HG02981 (cell line): ENCODE measurements at regions not wholly inside any gene's neighbourhood (a gene's known extent, or its start where the extent isn't known, plus 50 kb on each side); places are given as distances from the start of the nearest gene placed in this dataset.

ENCODE experiments used
- ATAC-seq: cut with Tn5 transposase; IDR thresholded peaks from one replicate; pipeline ENCODE4 v1.9.1; 2021; ENCODE audit warnings: mild to moderate bottlenecking, moderate library complexity; ENCODE audit not compliant: unreplicated experiment

DNA sequence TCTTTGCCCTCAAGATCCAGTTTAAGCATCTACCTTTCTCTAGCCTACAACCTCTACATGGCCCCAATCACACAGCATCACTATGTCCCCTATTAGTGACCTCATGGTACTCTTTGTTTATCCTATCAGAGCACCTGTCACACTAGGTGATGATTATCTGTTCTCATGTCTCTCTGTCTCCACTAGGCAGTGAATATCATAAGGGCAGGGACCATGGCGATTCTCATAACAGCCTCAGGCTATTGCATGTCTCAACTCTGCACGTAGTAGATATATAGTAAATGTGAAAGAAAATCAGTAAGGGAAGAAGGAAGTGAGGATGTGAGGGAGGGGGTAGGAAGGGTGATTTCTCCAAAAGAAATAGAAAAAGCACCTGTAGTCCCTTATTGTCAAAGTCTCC is 311.0 kb downstream of the NSG2 start:
- no peak for ATAC-seq

GRCh38 chr5:174358276-174358675 is 312.8 kb downstream of the NSG2 start:
- ATAC-seq: no peak

GRCh38 chr5:174359071-174359470 is 313.6 kb downstream of the NSG2 start:
- ATAC-seq: no peak

DNA sequence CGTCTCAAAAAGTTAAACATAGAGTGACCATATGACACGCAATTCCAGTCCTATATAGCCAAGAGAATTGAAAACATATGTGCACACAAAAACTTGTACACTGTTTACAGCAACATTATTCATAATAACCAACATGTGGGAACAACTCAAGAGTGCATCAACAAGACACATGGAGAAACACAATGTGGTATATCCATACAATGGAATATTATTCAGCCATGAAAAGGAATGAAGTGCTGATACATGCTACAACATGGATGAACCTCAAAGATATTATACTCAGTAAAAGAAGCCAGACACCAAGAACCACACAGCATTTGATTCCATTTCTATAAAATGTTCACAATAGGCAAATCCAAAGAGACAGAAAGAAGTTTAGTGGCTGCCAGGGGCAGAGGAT is 317.0 kb downstream of the NSG2 start:
- no peak for ATAC-seq

DNA sequence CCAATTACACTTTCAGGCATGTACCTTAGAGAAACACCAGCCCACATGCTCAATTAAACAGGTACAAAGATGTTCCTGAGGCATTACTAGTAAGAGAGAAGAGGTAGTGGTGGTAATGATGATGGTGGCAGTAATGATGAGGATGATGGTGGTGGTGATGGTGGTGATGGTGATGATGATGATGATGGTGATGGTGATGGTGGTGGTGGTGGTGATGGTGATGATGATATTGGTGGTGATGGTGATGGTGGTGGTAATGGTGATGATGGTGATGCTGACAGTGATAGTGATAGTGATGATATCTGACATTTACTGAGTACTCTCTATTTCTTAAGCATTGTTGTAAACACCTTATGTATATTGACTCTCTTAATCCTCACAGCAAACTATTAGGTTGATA is 318.4 kb downstream of the NSG2 start:
- ATAC-seq: no peak

DNA sequence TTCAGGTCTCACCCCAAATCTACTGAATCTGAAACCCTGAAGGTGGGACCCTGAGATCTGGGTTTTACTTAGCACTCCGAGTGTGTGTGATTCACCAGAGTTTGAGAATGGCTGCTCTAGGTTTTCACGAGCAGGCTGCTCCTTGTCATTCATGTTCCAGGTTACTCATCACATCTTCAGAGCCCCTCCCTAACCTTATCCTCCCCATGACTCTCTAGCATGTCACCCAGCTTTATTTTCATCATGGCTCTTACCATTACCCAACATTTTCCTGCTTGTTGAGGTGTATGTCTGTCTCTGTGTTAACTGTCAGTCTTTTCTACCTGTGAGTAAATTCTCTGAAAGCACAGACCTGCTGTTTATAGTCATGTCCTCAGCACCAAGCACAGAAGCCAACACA is 319.2 kb downstream of the NSG2 start:
- no peak for ATAC-seq

DNA sequence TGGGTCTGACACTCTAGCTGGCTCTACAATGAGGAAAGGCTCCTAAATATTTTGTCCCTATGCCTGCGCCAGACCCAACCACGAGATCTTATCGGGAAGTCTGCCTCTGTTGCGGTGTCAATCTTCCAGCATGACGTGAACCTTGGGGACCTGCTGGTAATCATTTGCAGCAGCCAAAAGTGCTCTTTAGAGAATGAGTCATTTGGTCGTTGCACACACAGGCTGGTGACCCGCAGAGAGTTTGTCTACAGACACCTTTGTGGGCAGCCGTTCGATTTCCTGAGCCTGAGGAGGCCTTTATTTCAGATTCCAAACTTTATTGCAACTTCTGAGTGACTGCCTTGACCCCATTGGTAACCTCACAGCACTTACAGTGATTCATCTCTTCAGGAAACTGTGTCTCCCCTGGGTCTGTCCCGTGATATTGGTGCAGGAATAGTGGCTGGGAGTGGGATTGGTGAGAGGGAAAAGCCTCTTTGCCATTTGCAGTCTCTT is 326.1 kb downstream of the NSG2 start:
- no peak for ATAC-seq

- no peak for ATAC-seq
Observed at GRCh38 chr5:174374206-174374605, 328.7 kb downstream of the NSG2 start.

- no peak for ATAC-seq
Observed at GRCh38 chr5:174376056-174376455, 330.6 kb downstream of the NSG2 start.

DNA sequence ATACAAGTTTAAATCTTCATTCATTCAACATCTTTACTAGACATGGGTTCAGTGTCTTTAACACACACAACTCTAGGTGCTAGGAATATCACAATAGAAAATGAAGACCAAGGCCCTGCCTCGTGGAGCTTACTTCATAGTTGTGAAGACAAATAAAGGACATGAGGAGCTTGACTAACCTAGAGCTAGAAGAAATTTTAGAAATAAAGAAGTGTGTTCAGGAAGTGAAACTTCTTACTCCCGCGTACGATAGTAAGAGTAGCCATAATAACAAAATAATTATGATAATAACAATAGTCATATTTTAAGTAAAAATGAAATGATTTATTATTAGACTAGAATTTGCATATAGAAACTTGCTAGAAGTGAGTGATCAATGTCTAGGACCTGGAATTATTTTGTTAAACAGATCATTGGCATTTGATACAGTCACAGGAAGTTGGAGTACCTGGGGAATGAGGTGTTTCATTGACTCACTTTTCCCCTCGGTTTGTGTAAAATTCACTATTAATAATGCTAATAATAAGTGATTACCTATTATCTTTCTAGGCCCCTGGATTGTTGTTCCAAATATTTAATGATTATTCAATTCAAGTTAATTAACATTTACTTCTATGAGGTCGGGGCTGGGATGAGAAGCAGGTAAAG is 331.3 kb downstream of the NSG2 start:
- no peak for ATAC-seq

- ATAC-seq: no peak
Observed at GRCh38 chr5:174378121-174378874, 332.8 kb downstream of the NSG2 start.

- ATAC-seq: no peak
Observed at GRCh38 chr5:174380311-174380710, 334.8 kb downstream of the NSG2 start.

DNA sequence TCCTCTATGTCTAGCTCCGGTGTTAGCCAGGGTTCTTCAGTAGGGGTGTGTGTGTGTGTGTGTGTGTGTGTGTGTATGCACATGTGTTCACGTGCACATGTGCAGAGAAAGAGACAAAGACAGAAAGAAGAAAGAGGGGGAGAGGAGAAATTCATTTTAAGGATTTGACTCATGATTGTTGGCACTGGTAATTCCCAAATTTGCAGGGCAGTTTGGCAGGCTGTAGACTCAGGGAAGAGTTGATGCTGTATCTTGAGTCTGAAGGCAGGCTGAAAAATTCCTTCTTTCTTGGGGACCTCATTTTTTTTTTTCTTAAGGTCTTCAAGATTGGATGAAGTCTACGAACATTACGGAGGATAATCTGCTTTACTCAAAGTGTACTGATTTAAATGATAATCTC is 335.7 kb downstream of the NSG2 start:
- no peak for ATAC-seq

- no peak for ATAC-seq
Observed at GRCh38 chr5:174383210-174384167, 338.0 kb downstream of the NSG2 start.

DNA sequence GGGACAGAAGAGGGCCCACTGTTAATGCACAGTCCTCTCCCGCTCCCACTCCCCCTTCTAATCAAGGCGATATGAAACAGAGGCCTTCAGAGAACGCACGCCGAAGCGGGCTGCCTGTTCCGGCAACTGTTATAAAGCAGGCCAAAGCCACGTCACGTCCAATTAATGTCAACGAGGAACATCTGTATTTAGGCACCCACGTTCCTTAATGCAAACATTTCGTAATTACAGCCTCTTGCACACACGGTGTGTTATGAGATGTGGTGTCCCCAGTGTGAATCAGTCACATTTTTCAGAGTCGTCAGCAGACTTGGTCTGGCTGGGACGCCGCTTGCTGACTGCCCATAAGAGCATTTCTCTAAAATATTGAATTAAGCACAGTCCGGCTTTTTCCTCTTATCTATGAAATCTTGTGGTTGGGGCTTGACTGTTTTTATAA is 339.0 kb downstream of the NSG2 start:
- ATAC-seq: no peak

- no peak for ATAC-seq
Observed at GRCh38 chr5:174386306-174386705, 338.1 kb upstream of the MSX2 start.

DNA sequence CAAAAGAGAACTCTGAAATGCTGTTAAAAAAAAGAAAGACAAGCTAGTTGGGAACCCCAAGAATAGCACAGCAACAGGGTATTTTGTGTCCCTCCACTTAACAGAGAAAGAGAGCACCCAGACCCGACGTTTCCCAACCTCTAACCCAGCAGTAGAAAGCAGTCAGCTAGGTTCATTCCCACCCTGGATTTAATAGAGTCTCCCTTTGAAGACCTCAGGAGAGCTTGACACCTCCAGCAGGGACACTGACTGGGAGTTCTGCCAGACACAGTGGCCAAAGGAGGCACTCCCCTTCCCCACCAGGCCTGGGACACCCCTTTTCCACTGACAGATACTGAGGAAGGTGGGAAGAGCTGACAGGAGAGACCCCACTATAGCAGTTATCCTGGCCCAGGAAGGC is 337.5 kb upstream of the MSX2 start:
- no peak for ATAC-seq

GRCh38 chr5:174387448-174387847 is 336.9 kb upstream of the MSX2 start:
- no peak for ATAC-seq

DNA sequence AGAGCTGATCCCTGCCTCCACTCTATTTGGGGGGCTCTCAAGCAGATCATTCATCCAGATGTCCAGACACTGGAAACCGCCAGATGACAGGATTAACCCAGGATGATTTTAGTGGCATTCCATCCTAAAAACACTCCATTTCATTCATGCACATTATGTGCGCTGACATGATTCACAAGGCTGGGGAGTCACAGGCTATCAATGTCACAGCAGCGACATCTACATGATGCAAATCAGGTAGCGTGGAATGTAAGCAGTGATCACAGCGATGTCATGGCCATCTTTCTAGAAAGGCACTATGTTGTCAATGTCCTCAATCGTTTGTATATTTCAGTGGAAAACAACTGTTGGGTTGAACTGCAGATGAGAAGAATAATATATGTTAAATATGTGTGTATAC is 331.5 kb upstream of the MSX2 start:
- no peak for ATAC-seq

DNA sequence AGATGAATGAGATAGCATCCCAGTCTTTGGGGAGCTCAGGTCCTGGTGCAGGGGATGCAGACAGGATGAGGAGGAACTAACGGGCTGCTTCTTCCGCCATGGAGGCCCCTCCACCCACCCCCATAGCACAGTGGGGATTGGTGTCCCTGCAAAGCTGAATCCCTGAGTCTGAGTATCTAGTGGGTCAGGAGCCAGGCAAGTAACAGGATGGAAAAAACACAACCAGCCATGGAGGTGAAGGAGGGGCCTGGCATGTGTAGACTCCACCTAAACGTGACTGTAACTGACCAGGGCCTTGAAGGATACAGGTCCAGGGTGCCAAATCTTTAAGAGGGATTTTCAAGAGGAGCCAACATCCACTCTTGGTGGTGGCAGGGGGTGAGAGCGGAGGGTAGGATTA is 327.8 kb upstream of the MSX2 start:
- no peak for ATAC-seq

DNA sequence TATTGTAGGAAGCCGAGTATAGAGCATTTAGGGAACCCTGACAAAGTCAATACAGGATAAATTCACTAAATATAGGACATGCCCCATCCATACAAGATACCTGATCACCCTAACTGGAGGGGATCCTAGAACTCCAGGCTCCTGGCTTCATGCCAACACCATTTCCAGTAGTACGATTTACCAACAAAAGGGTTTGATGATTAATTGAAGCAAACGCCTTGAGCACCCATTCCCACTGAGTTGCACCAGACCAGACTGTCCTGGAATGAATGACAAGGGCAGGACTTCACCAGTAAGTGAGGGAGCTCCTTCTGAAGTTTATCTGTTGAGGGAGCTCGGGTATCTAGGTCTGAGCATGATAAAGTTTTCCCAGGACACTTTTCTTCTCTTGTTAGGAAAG is 327.2 kb upstream of the MSX2 start:
- ATAC-seq: no peak
